GM12878 (cell line): ENCODE measurements at regions not wholly inside any gene's neighbourhood (a gene's known extent, or its start where the extent isn't known, plus 50 kb on each side); places are given as distances from the start of the nearest gene placed in this dataset.

Source experiments
- ATAC-seq: fragments of 200-7000 bp; cut with Tn5 transposase; 3 replicates; pipeline ENCODE4 v1.9.1; 2020; ENCODE audit warnings: mild to moderate bottlenecking, moderate library complexity
- BruUV-seq: library from RNA; stranded (reverse); fragments of 400-500 nt; replicated peaks from 2 replicates; lab custom pipeline; 2021; lab: Mats Ljungman, UMichigan
- CTCF ChIA-PET: fragments of 300-600 bp; sonication (Branson Sonifier 250); formaldehyde crosslinking; extraction: SDS; loops from one replicate; lab custom pipeline; 2021; ENCODE audit warnings: inconsistent platforms; lab: Yijun Ruan, JAX
- POLR2A ChIA-PET: fragments of 350-600 bp; formaldehyde crosslinking; extraction: SDS; loops from one replicate; lab custom pipeline; 2021; ENCODE audit warnings: inconsistent platforms; lab: Charles Lee
- RAD21 ChIA-PET: fragments of 300-600 bp; sonication (Branson Sonifier 250); formaldehyde crosslinking; loops from one replicate; lab custom pipeline; 2023; ENCODE audit warnings: antibody characterized with exemption; ENCODE audit not compliant: unreplicated experiment; lab: Charles Lee
- SMC1A ChIA-PET: fragments of 300-600 bp; sonication (Branson Sonifier 250); formaldehyde crosslinking; loops from one replicate; lab custom pipeline; 2023; ENCODE audit not compliant: unreplicated experiment, uncharacterized antibody; lab: Charles Lee
- DNase-seq: peaks from one replicate; pipeline ENCODE4 v3.0.0-alpha.2; 2011; ENCODE audit warnings: low read depth, low spot score
- FAIRE-seq: peaks from 3 replicates; lab custom pipeline; 2011; peaks lifted over from hg19 to GRCh38; lab: Jason Lieb, UNC
- H2AFZ ChIP-seq: 2 replicates; pipeline ENCODE4 v1.6.0; 2011; ENCODE audit warnings: low read depth, low read length, control low read depth; ENCODE audit not compliant: control insufficient read depth
- H3K27ac ChIP-seq: 2 replicates; pipeline ENCODE4 v1.5.1; 2011; ENCODE audit warnings: control low read depth; ENCODE audit not compliant: control insufficient read depth, insufficient read depth
- H3K27me3 ChIP-seq, 2 experiments: replicated peaks in 1 of 2; 2 replicates each; pipeline versions ENCODE4 v1.6.0 to v1.6.1; 2011; ENCODE audit warnings: low read length in 1 of 2; ENCODE audit not compliant: control insufficient read depth in 2 of 2, insufficient read depth in 2 of 2
- H3K36me3 ChIP-seq, 2 experiments: 2 replicates each; pipeline ENCODE4 v1.5.1; 2011; ENCODE audit warnings: low read length in 1 of 2; ENCODE audit not compliant: control insufficient read depth in 2 of 2, insufficient read depth in 2 of 2
- H3K4me1 ChIP-seq: 2 replicates; pipeline ENCODE4 v1.6.1; 2011; ENCODE audit warnings: mild to moderate bottlenecking, low read length, moderate library complexity, mixed read lengths; ENCODE audit not compliant: control insufficient read depth, insufficient read depth
- H3K4me2 ChIP-seq: 2 replicates; pipeline ENCODE4 v1.6.0; 2011; ENCODE audit warnings: control low read depth; ENCODE audit not compliant: control insufficient read depth, insufficient read depth
- H3K4me3 ChIP-seq: fragments of 200-600 bp; sonication (generic); 2 replicates; pipeline ENCODE4 v1.5.1; 2016
- H3K79me2 ChIP-seq: 2 replicates; pipeline ENCODE4 v1.6.0; 2011; ENCODE audit warnings: low read length; ENCODE audit not compliant: control insufficient read depth, insufficient read depth
- H3K9ac ChIP-seq: 2 replicates; pipeline ENCODE4 v1.8.0; 2011; ENCODE audit warnings: low read length, control low read depth, mixed read lengths; ENCODE audit not compliant: control insufficient read depth, insufficient read depth
- H3K9me3 ChIP-seq: replicated peaks from 3 replicates; pipeline ENCODE4 v1.5.1; 2011; ENCODE audit warnings: mild to moderate bottlenecking, low read length; ENCODE audit not compliant: control insufficient read depth, insufficient read depth
- H4K20me1 ChIP-seq: 2 replicates; pipeline ENCODE4 v1.6.0; 2011; ENCODE audit not compliant: control insufficient read depth, insufficient read depth
- BCLAF1 ChIP-seq: fragments of 450-650 bp; IDR thresholded peaks from 2 replicates; pipeline ENCODE4 v1.6.1; 2017; ENCODE audit warnings: antibody characterized with exemption, mild to moderate bottlenecking, moderate library complexity
- BRCA1 ChIP-seq: IDR thresholded peaks from 2 replicates; pipeline ENCODE4 v1.6.1; 2011; ENCODE audit warnings: low read depth, low read length, improper control_type of control experiment
- CHD2 ChIP-seq: IDR thresholded peaks from 2 replicates; pipeline ENCODE4 v1.6.1; 2011; ENCODE audit warnings: low read depth, low read length, improper control_type of control experiment, borderline replicate concordance
- EGR1 ChIP-seq, 2 experiments: IDR thresholded peaks; 1 replicate in 1 of 2; 2 replicates in 1 of 2; pipeline ENCODE4 v1.6.1; 2011 to 2012; ENCODE audit warnings: low read depth in 2 of 2, low read length in 2 of 2, borderline replicate concordance in 1 of 2, mild to moderate bottlenecking in 1 of 2, moderate library complexity in 1 of 2
- LARP7 ChIP-seq: fragments of 450-650 bp; IDR thresholded peaks from 2 replicates; pipeline ENCODE4 v1.6.1; 2017; ENCODE audit warnings: mild to moderate bottlenecking
- NFYA ChIP-seq: IDR thresholded peaks from 2 replicates; pipeline ENCODE4 v1.6.1; 2011; ENCODE audit warnings: low read depth, mild to moderate bottlenecking, low read length, improper control_type of control experiment, borderline replicate concordance
- NRF1 ChIP-seq: conservative IDR thresholded peaks from 2 replicates; pipeline ENCODE4 v1.6.1; 2011; ENCODE audit warnings: mild to moderate bottlenecking, low read depth, low read length, improper control_type of control experiment
- PKNOX1 ChIP-seq: fragments of 450-650 bp; IDR thresholded peaks from 2 replicates; pipeline ENCODE4 v1.6.1; 2016; ENCODE audit warnings: mild to moderate bottlenecking
- PRDM15 ChIP-seq: fragments of 450-650 bp; formaldehyde crosslinking; IDR thresholded peaks from 2 replicates; pipeline ENCODE4 v1.4.0; 2020; ENCODE audit warnings: mild to moderate bottlenecking, moderate library complexity
- RELB ChIP-seq: fragments of 450-650 bp; IDR thresholded peaks from 2 replicates; pipeline ENCODE4 v1.6.1; 2017; ENCODE audit warnings: low read depth, mild to moderate bottlenecking, moderate library complexity
- RUNX3 ChIP-seq: IDR thresholded peaks from 2 replicates; pipeline ENCODE4 v1.6.1; 2012; ENCODE audit warnings: low read length, inconsistent platforms
- SIX5 ChIP-seq: IDR thresholded peaks from 2 replicates; pipeline ENCODE4 v1.6.1; 2011; ENCODE audit warnings: mild to moderate bottlenecking, low read depth, low read length, moderate library complexity; ENCODE audit not compliant: severe bottlenecking
- SMARCA5 ChIP-seq: fragments of 450-650 bp; IDR thresholded peaks from 2 replicates; pipeline ENCODE4 v1.6.1; 2017; ENCODE audit warnings: mild to moderate bottlenecking
- TARDBP ChIP-seq: IDR thresholded peaks from 2 replicates; pipeline ENCODE4 v1.6.1; 2016; ENCODE audit warnings: borderline replicate concordance
- ZNF622 ChIP-seq: fragments of 450-650 bp; IDR thresholded peaks from 2 replicates; pipeline ENCODE4 v1.6.1; 2017; ENCODE audit warnings: mild to moderate bottlenecking, inconsistent platforms
- ZSCAN29 ChIP-seq: fragments of 450-650 bp; IDR thresholded peaks from 2 replicates; pipeline ENCODE4 v1.6.1; 2017; ENCODE audit warnings: mild to moderate bottlenecking, moderate library complexity
- WGBS: methylation state at CpG from one replicate; pipeline ENCODE4 v1.1.6; 2016; ENCODE audit warnings: low lambda C conversion rate; ENCODE audit not compliant: insufficient replicate concordance, insufficient coverage; ENCODE audit errors: missing lambda C conversion rate; 5-methylcytosine and 5-hydroxymethylcytosine counted together
- in situ Hi-C: fragments of 300-500 bp; cut with MboI; formaldehyde crosslinking; loops from 9 replicates; pipeline ENCODE4 v1.14.3; 2018; ENCODE audit warnings: mixed read lengths
- intact Hi-C: fragments of 100-400 bp; cut with micrococcal nuclease; formaldehyde crosslinking; loops from one replicate; pipeline ENCODE4 v1.14.2; 2022; ENCODE audit not compliant: unreplicated experiment

GRCh38 chr11:87440076-87440770, 402.5 kb downstream of the TMEM135 start:
- Histone ChIP-seq H3K36me3 (no peaks in the 10 kb centered on the region), H4K20me1 (peaks cover 2% of the 10 kb centered on the region; the same call in 1 of the 2 replicates), H3K4me2 (no peak overlapping the region), H3K27me3 (no peaks in the 10 kb centered on the region), H3K27ac (no peak overlapping the region), H3K4me3 (no peak overlapping the region), H3K9ac (no peak overlapping the region), H3K9me3 (no peaks in the 10 kb centered on the region), H3K4me1 (no peaks in the 10 kb centered on the region), H3K79me2 (no peaks in the 10 kb centered on the region), H2AFZ (no peak overlapping the region)
- ChIA-PET POLR2A (no interaction called here), SMC1A (interaction anchor here (1.4 kb wide), 1 partner anchor 11 kb away, joined by 3 read pairs; no protein-coding TSS in a partner anchor), CTCF (interaction anchor here (0.6 to 1.1 kb wide), 3 partner anchors 38 to 510 kb away, joined by 3 to 4 read pairs (median 4); no protein-coding TSS in a partner anchor), RAD21 (no interaction called here)
- no peak for TF ChIP-seq BCLAF1
- no peak for TF ChIP-seq LARP7
- no peak for TF ChIP-seq CHD2
- no peak for TF ChIP-seq PRDM15 (CRISPR knock-in tag)
- no peak for TF ChIP-seq RUNX3
- TF ChIP-seq TARDBP = no peak
- TF ChIP-seq NRF1 = no peak
- TF ChIP-seq EGR1 (IDR thresholded peaks at IDR 0.05; ENCODE audit: borderline replicate concordance in 1 of 2, low read depth in 2 of 2, low read length in 2 of 2) = no peak
- no peak for TF ChIP-seq RELB
- TF ChIP-seq SIX5 = no peak
- no peak for TF ChIP-seq PKNOX1
- no peak for TF ChIP-seq BRCA1
- no peak for TF ChIP-seq ZSCAN29
- no peak for TF ChIP-seq SMARCA5
- TF ChIP-seq ZNF622 = no peak
- TF ChIP-seq NFYA = no peak
- ATAC-seq (no peak), DNase-seq (no peak), FAIRE-seq (no peak)
- in situ Hi-C loops (no loop called here), intact Hi-C loops (no loop called here)
- BruUV-seq = no TSS peak
- 15% methylated on average over 3 of the region's 3 CpGs for WGBS
